IPS-11a (cell line): ENCODE measurements at regions not wholly inside any gene's neighbourhood (a gene's known extent, or its start where the extent isn't known, plus 50 kb on each side); places are given as distances from the start of the nearest gene placed in this dataset.

Experiments
- H3K4me3 ChIP-seq: one replicate; pipeline ENCODE4 v1.5.1; 2013; ENCODE audit warnings: low read depth, low read length, control low read depth

- no peak overlapping the region for H3K4me3 ChIP-seq
Observed at GRCh38 chr14:96637521-96637920, 135.3 kb downstream of the PAPOLA start.

GRCh38 chr14:96638041-96638855 lies 136.1 kb downstream of the PAPOLA start:
- no peak overlapping the region for H3K4me3 ChIP-seq

- H3K4me3 ChIP-seq = no peak overlapping the region
Observed at GRCh38 chr14:96639550-96639949, 137.4 kb downstream of the PAPOLA start.

- no peak overlapping the region for H3K4me3 ChIP-seq
Observed at GRCh38 chr14:96648506-96649326, 146.5 kb downstream of the PAPOLA start.

- no peak overlapping the region for H3K4me3 ChIP-seq
Observed at GRCh38 chr14:96649327-96649601, 147.1 kb downstream of the PAPOLA start.

- H3K4me3 ChIP-seq = no peak overlapping the region
Observed at GRCh38 chr14:96653597-96653996, 143.6 kb upstream of the VRK1 start.

- H3K4me3 ChIP-seq = no peak overlapping the region
Observed at GRCh38 chr14:96658611-96659010, 138.6 kb upstream of the VRK1 start.

- H3K4me3 ChIP-seq = no peak overlapping the region
Observed at GRCh38 chr14:96660123-96660522, 137.1 kb upstream of the VRK1 start.

GRCh38 chr14:96660667-96661066 lies 136.5 kb upstream of the VRK1 start:
- H3K4me3 ChIP-seq = no peak overlapping the region

- no peak overlapping the region for H3K4me3 ChIP-seq
Observed at GRCh38 chr14:96661244-96661969, 135.8 kb upstream of the VRK1 start.

GRCh38 chr14:96662116-96662970 lies 134.8 kb upstream of the VRK1 start:
- H3K4me3 ChIP-seq = no peak overlapping the region

- H3K4me3 ChIP-seq = no peak overlapping the region
Observed at GRCh38 chr14:96663076-96663475, 134.1 kb upstream of the VRK1 start.

GRCh38 chr14:96663491-96664067 lies 133.6 kb upstream of the VRK1 start:
- no peak overlapping the region for H3K4me3 ChIP-seq

- H3K4me3 ChIP-seq = no peak overlapping the region
Observed at GRCh38 chr14:96666088-96666487, 131.1 kb upstream of the VRK1 start.

- no peak overlapping the region for H3K4me3 ChIP-seq
Observed at GRCh38 chr14:96670391-96670790, 126.8 kb upstream of the VRK1 start.

GRCh38 chr14:96671218-96671617 lies 126.0 kb upstream of the VRK1 start:
- no peak overlapping the region for H3K4me3 ChIP-seq

GRCh38 chr14:96673706-96674105 lies 123.5 kb upstream of the VRK1 start:
- no peak overlapping the region for H3K4me3 ChIP-seq

GRCh38 chr14:96674121-96674520 lies 123.1 kb upstream of the VRK1 start:
- H3K4me3 ChIP-seq = no peak overlapping the region

- H3K4me3 ChIP-seq = no peak overlapping the region
Observed at GRCh38 chr14:96676166-96676565, 121.0 kb upstream of the VRK1 start.

- H3K4me3 ChIP-seq = no peak overlapping the region
Observed at GRCh38 chr14:96681829-96682228, 115.4 kb upstream of the VRK1 start.
